ENCODE measurements at regions not wholly inside any gene's neighbourhood (a gene's known extent, or its start where the extent isn't known, plus 50 kb on each side); places are given as distances from the start of the nearest gene placed in this dataset.

GRCh38 chr7:31456646-31457368 lies 57.1 kb upstream of the ITPRID1 start:
- DNase-seq (ENCODE audit: low spot score), result no peak

- no peak for DNase-seq (ENCODE audit: low spot score)
Observed at GRCh38 chr7:31457551-31457950, 56.3 kb upstream of the ITPRID1 start.

- DNase-seq (ENCODE audit: low spot score), result no peak
Observed at GRCh38 chr7:31458203-31458602, 55.7 kb upstream of the ITPRID1 start.

- DNase-seq (ENCODE audit: low spot score), result no peak
Observed at GRCh38 chr7:31462636-31463035, 51.3 kb upstream of the ITPRID1 start.

Data from AG08395 (cell line).